Tibial nerve (tissue), 4 donors: ENCODE measurements at regions not wholly inside any gene's neighbourhood (a gene's known extent, or its start where the extent isn't known, plus 50 kb on each side); places are given as distances from the start of the nearest gene placed in this dataset.

Experiments used
- CTCF ChIP-seq, 5 experiments: fragments of 200-600 bp in 3 of 5; fragments of 450-650 bp in 2 of 5; sonication (generic) in 3 of 5; IDR thresholded peaks; one replicate each; pipeline ENCODE4 v1.5.1; 2016 to 2019; ENCODE audit warnings: antibody characterized with exemption in 5 of 5, mild to moderate bottlenecking in 3 of 5, moderate library complexity in 2 of 5
- EP300 ChIP-seq, 2 donors: sonication (generic); formaldehyde crosslinking; IDR thresholded peaks; one replicate each; pipeline ENCODE4 v1.6.1; 2017; ENCODE audit warnings: antibody characterized with exemption in 2 of 2, mild to moderate bottlenecking in 1 of 2
- POLR2A ChIP-seq, 2 donors: fragments of 450-650 bp; IDR thresholded peaks; one replicate each; pipeline ENCODE4 v1.6.1; 2017; ENCODE audit warnings: antibody characterized with exemption in 2 of 2, mild to moderate bottlenecking in 2 of 2, moderate library complexity in 2 of 2

GRCh38 chr18:43904209-43904837 lies 627.0 kb upstream of the SYT4 start:
- TF ChIP-seq CTCF (IDR thresholded peaks at IDR 0.05) (no peak), POLR2A (IDR thresholded peaks at IDR 0.05) (no peak), EP300 (IDR thresholded peaks at IDR 0.05) (no peak)
